GM19240 (cell line): ENCODE measurements at regions not wholly inside any gene's neighbourhood (a gene's known extent, or its start where the extent isn't known, plus 50 kb on each side); places are given as distances from the start of the nearest gene placed in this dataset.
A peak's percentile ranks its signal among the peaks of the same experiment; 100 is the strongest.
"Not testable (repeated sequence)": the region's sequence is repeated elsewhere in the genome, so short reads cannot be mapped to it uniquely, and the experiment has no call there.

Source experiments
- DNase-seq: peaks from one replicate; pipeline ENCODE4 v3.0.0; 2011; ENCODE audit warnings: low spot score; ENCODE audit not compliant: insufficient read length

DNA sequence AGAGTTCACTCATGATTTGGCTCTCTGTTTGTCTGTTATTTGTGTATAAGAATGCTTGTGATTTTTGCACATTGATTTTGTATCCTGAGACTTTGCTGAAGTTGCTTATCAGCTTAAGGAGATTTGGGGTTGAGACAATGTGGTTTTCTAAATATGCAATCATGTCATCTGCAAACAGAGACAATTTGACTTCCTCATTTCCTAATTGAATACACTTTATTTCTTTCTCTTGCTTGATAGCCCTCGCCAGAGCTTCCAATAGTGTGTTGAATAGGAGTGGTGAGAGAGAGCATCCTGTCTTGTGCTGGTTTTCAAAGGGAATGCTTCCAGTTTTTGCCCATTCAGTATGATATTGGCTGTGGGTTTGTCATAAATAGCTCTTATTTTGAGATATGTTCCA, 727.8 kb upstream of the HS6ST1 start:
- DNase-seq, result not testable (repeated sequence)

DNA sequence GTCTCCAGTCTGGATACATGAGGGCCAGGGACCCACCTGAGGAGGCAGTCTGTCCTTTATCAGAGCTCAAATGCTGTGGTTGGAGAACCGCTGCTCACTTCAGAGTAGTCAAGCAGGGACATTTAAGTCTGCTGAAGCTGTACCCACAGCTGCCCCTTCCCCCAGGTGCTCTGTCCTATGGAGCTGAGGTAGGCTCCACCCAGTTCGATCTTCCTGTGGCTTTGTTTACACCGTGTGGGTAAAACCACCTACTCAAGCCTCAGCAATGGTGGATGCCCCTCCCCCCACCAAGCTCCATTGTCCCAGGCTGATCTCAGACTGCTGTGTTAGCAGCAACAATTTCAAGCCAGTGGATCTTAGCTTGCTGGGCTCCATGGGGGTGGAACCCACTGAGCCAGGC, 731.4 kb upstream of the HS6ST1 start:
- DNase-seq, result no peak

DNA sequence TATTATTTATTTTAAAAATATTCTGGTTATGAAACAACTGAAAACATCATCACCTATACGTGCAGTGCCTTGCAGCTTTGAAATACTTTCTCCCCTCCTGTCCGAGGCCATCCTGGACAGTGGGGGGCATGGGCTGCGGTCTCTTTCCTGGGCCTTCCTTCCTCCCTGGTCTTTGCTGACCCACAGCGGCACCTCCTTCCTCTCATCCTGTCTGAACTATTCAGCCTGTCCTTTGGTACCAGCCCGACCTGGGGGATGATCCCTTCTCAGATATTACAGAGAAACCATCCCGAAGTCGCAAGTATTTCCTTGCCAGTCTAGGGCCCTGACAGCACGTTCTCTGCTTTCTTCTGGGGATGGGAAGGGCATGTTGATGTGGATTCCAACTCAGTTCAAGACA, 736.6 kb upstream of the HS6ST1 start:
- no peak for DNase-seq

DNA sequence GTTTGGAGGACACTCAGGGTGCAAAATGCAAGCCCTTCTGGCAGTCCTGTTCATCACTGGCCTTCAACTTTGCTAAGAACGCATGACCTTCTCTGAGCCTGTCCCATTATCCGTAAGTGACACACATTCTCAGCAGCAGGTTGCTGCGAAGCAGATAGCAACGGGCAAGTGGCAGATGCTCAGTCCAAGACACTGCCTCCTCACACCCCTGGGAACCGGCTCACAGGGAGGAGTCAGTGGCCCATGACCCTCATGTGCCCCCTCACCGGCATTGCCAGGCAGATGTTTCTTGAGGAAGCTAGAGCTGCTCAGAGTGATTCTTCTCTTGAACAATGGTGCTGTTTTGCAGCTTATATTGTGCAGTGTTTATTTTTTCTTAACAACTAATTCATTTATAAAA, 737.2 kb upstream of the HS6ST1 start:
- DNase-seq, result no peak

GRCh38 chr2:129056309-129056958, 737.8 kb upstream of the HS6ST1 start:
- no peak for DNase-seq

GRCh38 chr2:129056959-129057317, 738.3 kb upstream of the HS6ST1 start:
- DNase-seq, result no peak

DNA sequence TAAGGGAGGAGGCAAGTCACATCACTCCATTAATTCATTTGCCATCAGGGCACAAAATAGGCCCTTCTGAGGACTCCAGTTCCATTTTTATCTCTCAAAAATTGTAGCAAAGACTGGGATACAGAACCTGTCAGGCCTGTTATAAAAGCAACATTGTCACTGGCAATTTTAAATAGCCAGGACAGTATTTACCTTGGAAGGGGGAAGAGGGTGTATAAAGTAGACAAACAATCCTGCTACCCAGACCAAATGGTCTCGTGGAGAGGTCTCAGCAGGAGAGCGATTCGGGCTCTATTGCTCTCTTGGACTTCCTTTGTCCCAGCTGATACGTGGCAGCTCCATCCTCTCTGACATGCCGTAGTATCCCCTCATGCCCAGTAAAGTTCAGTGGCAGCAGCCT, 740.3 kb upstream of the HS6ST1 start:
- no peak for DNase-seq

- no peak for DNase-seq
Observed at GRCh38 chr2:129059476-129059875, 740.8 kb upstream of the HS6ST1 start.

GRCh38 chr2:129061069-129061768, 742.6 kb upstream of the HS6ST1 start:
- DNase-seq, result peak; percentile 5

GRCh38 chr2:129061769-129062121, 743.1 kb upstream of the HS6ST1 start:
- DNase-seq, result no peak

DNA sequence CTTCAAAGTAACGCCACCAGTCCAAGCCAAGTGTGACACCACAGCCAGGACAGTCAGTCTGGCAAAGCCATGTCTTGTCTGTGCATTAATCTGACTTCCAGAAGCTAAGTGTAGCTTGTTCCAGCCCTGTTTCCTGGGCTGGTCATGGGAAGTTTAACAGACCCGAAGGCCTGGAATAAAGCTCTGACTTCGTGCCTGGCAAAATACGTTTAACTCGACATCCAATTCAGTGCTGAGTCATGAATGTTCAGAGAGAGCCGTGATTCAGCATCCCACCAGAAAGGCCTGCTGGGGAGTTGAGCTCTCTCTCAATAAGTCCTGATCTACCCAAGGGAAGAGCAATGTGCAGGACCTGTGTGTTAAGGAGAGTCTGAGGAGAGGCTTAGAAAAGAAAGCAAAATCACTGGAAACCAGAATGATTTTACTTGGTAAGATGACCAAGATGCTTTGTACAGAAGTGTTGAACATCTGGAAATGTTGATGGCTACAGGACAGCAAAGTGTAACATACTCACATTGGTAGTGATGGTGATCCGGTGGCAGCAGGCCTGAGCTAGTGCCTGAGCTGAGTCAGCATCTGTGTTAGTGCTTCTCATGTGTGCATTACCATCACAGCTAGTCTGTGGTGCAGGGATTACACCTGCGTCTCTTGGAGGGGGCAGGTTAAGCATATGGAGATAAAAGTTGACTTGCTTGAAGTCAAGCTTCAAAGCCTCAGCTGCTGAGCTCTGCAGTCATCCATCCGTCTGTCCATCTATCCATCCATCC, 743.7 kb upstream of the HS6ST1 start:
- DNase-seq, result no peak

DNA sequence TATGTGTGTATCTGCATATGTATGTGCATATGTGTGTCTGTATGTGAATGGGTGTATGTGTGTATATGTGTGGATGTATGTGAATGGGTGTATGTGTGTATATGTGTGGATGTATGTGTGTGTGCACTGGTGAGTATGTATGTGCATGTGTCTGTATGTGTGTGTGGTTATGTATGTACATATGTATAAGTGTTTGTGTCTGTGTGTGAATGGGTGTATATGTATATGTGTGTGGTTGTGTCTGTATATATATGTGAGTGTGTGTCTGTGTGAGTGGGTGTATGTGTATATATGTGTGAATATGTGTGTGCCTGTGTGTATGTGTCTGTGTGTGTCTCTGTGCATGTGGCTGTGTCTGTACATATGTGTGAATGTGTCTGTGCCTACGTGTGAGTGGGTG, 748.4 kb upstream of the HS6ST1 start:
- no peak for DNase-seq

GRCh38 chr2:129067953-129068352, 749.3 kb upstream of the HS6ST1 start:
- DNase-seq, result no peak

GRCh38 chr2:129068543-129068942, 749.9 kb upstream of the HS6ST1 start:
- no peak for DNase-seq

DNA sequence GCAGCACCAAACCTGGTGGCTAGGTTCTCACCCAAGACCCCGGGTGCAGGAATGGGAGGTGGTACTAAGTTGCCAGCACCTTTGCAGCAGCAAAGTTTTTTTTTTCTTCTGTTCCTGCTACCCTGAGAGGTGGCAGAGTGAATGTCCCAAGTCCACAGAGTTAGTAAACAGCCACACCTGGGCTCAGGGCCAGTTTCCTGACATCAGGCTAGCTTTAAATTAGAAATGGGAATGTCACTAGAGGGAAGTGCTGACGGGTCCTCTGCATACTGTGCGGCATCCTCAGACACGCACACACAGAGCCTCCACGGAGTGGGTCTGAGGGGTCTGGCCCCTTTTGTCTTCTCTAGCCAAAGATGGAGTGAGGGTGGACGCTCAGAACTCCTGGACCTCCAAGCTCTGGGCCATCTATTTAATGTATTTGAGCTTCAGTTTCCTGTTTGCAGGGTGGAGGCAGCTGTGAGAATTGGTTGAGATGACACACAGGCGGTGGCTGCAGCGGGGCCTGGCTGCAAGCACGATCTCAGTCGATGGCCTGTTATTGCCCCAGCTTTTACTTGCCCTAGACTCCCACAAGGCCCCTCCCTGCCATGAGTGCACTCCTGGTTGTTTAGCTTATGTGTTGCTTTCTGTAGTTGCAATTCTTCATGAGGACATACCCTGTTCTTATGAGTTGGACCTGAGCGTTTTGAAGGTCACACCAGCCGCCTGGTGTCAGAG, 751.4 kb upstream of the HS6ST1 start:
- no peak for DNase-seq

DNA sequence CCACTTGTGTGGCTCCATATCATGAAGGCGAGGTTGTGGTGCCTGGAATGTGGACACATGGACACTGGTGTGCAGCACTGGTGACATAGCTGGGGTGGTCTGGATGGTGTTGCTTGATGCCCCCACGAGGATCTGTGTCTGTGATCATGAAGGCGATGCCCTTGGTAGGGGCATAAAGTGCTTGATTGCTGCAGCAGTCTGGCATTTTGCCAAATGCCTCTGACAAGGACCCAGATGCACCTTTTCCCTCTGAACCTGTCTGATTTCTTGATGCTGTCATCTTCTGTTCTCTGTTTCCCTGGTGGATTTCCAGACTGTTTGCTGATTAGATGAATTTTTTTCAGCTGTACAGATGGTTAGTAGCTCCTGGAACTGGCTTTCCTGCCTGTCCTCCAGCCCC, 752.0 kb upstream of the HS6ST1 start:
- DNase-seq, result no peak

DNA sequence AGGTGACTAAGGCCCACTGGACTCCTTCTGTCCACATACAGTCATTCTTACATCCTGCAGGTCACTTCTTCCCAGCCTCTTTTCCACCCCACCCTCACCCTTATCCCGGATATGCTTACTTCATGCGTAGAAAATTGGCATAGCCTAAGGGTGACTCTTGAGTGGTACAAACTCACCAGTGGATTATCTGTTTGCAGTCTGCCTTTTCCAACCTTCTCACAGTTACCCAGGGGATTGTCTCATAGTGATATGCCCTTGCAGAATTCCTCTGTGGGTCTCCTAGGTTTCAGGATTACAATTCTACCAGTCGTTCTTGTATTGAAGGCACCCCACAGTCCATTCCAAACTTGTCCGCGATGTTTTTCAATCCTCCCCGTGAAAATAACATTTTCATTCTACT, 752.9 kb upstream of the HS6ST1 start:
- no peak for DNase-seq

- DNase-seq, result no peak
Observed at GRCh38 chr2:129074298-129074920, 755.7 kb upstream of the HS6ST1 start.

DNA sequence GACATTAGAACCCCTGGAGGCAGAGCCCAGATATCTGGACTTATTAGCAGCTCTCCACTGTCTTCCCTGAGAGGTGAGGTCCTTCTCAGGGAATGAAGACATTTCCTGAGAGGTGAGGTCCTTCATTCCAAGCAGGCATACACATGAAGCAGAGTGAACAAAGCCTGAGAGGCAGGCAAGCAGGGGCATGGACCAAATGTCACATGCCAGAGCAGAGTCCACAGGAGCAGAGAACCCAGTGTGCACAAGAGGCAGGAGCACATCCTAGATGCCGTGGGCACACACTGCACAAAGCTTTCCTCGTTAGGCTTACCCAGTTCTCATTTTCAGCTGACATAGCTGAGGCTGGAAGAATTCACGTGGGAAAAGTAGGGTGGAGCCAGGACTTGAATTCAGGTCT, 759.9 kb upstream of the HS6ST1 start:
- no peak for DNase-seq

GRCh38 chr2:129080715-129081476, 762.2 kb upstream of the HS6ST1 start:
- DNase-seq, result no peak

- DNase-seq, result no peak
Observed at GRCh38 chr2:129085386-129085785, 766.7 kb upstream of the HS6ST1 start.
